PC-3 (cell line): ENCODE measurements at regions not wholly inside any gene's neighbourhood (a gene's known extent, or its start where the extent isn't known, plus 50 kb on each side); places are given as distances from the start of the nearest gene placed in this dataset.

Experiments
- ATAC-seq: fragments of 200-7000 bp; cut with Tn5 transposase; 2 replicates; pipeline ENCODE4 v1.9.1; 2020; ENCODE audit warnings: mild to moderate bottlenecking, moderate library complexity
- BruUV-seq: library from RNA; stranded (reverse); fragments of 400-500 nt; replicated peaks from 2 replicates; lab custom pipeline; 2021; lab: Mats Ljungman, UMichigan
- CTCF ChIA-PET: fragments of 300-600 bp; sonication (Branson Sonifier 250); formaldehyde crosslinking; loops from one replicate; lab custom pipeline; 2022; ENCODE audit warnings: antibody characterized with exemption; lab: Charles Lee
- POLR2A ChIA-PET: fragments of 300-600 bp; sonication (Branson Sonifier 250); formaldehyde crosslinking; loops from one replicate; lab custom pipeline; 2022; ENCODE audit warnings: antibody characterized with exemption; ENCODE audit not compliant: unreplicated experiment; lab: Charles Lee
- DNase-seq: peaks from one replicate; pipeline ENCODE4 v3.0.0-alpha.2; 2015
- H2AFZ ChIP-seq: fragments of 300-600 bp; sonication (generic); 2 replicates; pipeline ENCODE4 v1.6.0; 2016; ENCODE audit warnings: antibody characterized with exemption, low read length
- H3F3A ChIP-seq: fragments of 300-600 bp; sonication (generic); one replicate; pipeline ENCODE4 v1.6.0; 2017; ENCODE audit warnings: antibody characterized with exemption, low read length, control low read depth, mild to moderate bottlenecking; ENCODE audit not compliant: unreplicated experiment
- H3K27ac ChIP-seq: fragments of 300-600 bp; sonication (generic); 2 replicates; pipeline ENCODE4 v1.5.1; 2016; ENCODE audit warnings: mild to moderate bottlenecking, low read length
- H3K27me3 ChIP-seq: fragments of 300-600 bp; sonication (generic); 2 replicates; pipeline ENCODE4 v1.6.1; 2016; ENCODE audit warnings: low read length, mixed read lengths
- H3K36me3 ChIP-seq: fragments of 300-600 bp; sonication (generic); 2 replicates; pipeline ENCODE4 v1.6.1; 2016; ENCODE audit warnings: low read depth, mixed run types, low read length, mixed read lengths
- H3K4me1 ChIP-seq: fragments of 300-600 bp; sonication (generic); 2 replicates; pipeline ENCODE4 v1.5.1; 2016; ENCODE audit warnings: low read length; ENCODE audit not compliant: insufficient read depth
- H3K4me2 ChIP-seq: fragments of 300-600 bp; sonication (generic); 2 replicates; pipeline ENCODE4 v1.6.0; 2016; ENCODE audit warnings: low read length
- H3K4me3 ChIP-seq: fragments of 300-600 bp; sonication (generic); 2 replicates; pipeline ENCODE4 v1.5.1; 2016; ENCODE audit warnings: mild to moderate bottlenecking, low read length, mixed read lengths
- H3K79me2 ChIP-seq: fragments of 300-600 bp; sonication (generic); 2 replicates; pipeline ENCODE4 v1.6.1; 2017; ENCODE audit warnings: low read length, mixed read lengths
- H3K9ac ChIP-seq: fragments of 300-600 bp; sonication (generic); 2 replicates; pipeline ENCODE4 v1.6.0; 2016; ENCODE audit warnings: mild to moderate bottlenecking, low read length
- H3K9me2 ChIP-seq: fragments of 300-600 bp; sonication (generic); replicated peaks from 2 replicates; pipeline ENCODE4 v1.6.1; 2016; ENCODE audit warnings: mixed run types, low read length, mixed read lengths
- H3K9me3 ChIP-seq: fragments of 300-600 bp; sonication (generic); 2 replicates; pipeline ENCODE4 v1.6.1; 2016; ENCODE audit warnings: low read length, mixed read lengths
- H4K20me1 ChIP-seq: fragments of 300-600 bp; sonication (generic); 2 replicates; pipeline ENCODE4 v1.6.1; 2016; ENCODE audit warnings: low read length, mixed read lengths
- EZH2 ChIP-seq: fragments of 300-600 bp; sonication (generic); IDR thresholded peaks from one replicate; pipeline ENCODE4 v1.6.1; 2017; ENCODE audit warnings: antibody characterized with exemption, mild to moderate bottlenecking, low read length; ENCODE audit not compliant: unreplicated experiment
- EZH2phosphoT487 ChIP-seq: fragments of 300-600 bp; sonication (generic); IDR thresholded peaks from 2 replicates; pipeline ENCODE4 v1.6.1; 2018; ENCODE audit warnings: mild to moderate bottlenecking, antibody characterized with exemption, low read length, borderline replicate concordance
- intact Hi-C: fragments of 100-400 bp; cut with micrococcal nuclease; formaldehyde crosslinking; loops from 2 replicates; pipeline ENCODE4 v1.9.0; 2023
- TF ChIP-seq, protein P1 (sequence below): fragments of 300-600 bp; sonication (generic); conservative IDR thresholded peaks from 2 replicates; pipeline ENCODE4 v1.5.1; 2017; ENCODE audit warnings: antibody characterized with exemption, low read depth, mild to moderate bottlenecking, low read length

DNA sequence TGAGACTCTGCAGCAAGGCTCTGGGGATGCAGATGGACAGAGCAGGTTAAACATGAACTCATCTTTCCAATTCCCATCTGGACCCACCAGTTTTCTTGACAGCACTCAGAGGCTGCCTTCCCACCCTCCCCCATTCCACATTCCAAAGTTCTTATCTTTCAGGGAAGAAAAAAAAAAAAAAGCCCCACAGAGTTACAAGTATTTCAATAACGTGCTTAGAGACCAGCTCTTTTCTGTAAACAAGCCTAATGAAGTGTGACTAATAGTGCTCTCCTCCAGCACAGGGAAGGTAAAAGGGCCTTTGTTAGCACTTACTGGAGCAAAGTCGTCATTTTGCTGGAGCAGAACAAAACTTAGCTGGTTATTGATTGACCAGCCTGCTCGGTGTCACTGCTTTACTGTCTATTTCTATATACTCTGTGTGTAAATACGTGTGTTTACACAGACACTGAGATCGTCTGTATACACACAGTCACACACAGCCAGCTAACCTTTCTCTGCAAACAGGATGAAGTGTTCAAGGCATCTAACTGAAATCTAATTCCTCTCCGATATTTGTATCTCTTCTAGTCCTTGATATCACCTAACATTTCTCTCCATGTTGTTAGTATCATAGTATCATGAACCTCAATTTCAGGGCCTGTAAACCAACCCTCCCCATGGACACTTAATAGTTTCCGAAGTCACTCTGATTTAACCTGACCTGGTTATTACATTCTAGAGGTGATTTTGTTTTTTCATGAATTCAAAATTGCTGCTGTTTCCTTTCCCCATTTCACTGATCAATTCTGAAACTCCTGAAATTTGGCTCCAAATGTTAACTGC is 84.9 kb downstream of the ZNF608 start:
- peak overlapping the region; percentile 48 for H3K27ac ChIP-seq
- H3K9ac ChIP-seq, result no peak overlapping the region
- TF ChIP-seq EZH2phosphoT487 (no peak), EZH2 (no peak)
- TF ChIP-seq, protein P1, sequence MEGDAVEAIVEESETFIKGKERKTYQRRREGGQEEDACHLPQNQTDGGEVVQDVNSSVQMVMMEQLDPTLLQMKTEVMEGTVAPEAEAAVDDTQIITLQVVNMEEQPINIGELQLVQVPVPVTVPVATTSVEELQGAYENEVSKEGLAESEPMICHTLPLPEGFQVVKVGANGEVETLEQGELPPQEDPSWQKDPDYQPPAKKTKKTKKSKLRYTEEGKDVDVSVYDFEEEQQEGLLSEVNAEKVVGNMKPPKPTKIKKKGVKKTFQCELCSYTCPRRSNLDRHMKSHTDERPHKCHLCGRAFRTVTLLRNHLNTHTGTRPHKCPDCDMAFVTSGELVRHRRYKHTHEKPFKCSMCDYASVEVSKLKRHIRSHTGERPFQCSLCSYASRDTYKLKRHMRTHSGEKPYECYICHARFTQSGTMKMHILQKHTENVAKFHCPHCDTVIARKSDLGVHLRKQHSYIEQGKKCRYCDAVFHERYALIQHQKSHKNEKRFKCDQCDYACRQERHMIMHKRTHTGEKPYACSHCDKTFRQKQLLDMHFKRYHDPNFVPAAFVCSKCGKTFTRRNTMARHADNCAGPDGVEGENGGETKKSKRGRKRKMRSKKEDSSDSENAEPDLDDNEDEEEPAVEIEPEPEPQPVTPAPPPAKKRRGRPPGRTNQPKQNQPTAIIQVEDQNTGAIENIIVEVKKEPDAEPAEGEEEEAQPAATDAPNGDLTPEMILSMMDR, result no peak
- POLR2A ChIA-PET, result no interaction called here
- 0 out of 2 replicates have a peak overlapping the region, but pooled peaks have one; percentile 8 for H2AFZ ChIP-seq
- no TSS peak for BruUV-seq
- peak overlapping the region; percentile 30; the same call in 1 of the 2 replicates for H3K4me3 ChIP-seq
- ATAC-seq, result peak; percentile 82
- H4K20me1 ChIP-seq, result no peaks in the 10 kb centered on the region
- DNase-seq, result peak; percentile 67
- intact Hi-C loops, result no loop called here
- H3K36me3 ChIP-seq, result no peaks in the 10 kb centered on the region
- no peaks in the 10 kb centered on the region for H3K27me3 ChIP-seq
- CTCF ChIA-PET, result no interaction called here
- peaks cover 29% of the 10 kb centered on the region for H3K4me1 ChIP-seq
- H3K79me2 ChIP-seq, result no peaks in the 10 kb centered on the region
- no peaks in the 10 kb centered on the region for H3K9me3 ChIP-seq
- peak overlapping the region; percentile 62 for H3K4me2 ChIP-seq
- H3K9me2 ChIP-seq, result no peaks in the 10 kb centered on the region
- H3F3A ChIP-seq, result no peaks in the 10 kb centered on the region

DNA sequence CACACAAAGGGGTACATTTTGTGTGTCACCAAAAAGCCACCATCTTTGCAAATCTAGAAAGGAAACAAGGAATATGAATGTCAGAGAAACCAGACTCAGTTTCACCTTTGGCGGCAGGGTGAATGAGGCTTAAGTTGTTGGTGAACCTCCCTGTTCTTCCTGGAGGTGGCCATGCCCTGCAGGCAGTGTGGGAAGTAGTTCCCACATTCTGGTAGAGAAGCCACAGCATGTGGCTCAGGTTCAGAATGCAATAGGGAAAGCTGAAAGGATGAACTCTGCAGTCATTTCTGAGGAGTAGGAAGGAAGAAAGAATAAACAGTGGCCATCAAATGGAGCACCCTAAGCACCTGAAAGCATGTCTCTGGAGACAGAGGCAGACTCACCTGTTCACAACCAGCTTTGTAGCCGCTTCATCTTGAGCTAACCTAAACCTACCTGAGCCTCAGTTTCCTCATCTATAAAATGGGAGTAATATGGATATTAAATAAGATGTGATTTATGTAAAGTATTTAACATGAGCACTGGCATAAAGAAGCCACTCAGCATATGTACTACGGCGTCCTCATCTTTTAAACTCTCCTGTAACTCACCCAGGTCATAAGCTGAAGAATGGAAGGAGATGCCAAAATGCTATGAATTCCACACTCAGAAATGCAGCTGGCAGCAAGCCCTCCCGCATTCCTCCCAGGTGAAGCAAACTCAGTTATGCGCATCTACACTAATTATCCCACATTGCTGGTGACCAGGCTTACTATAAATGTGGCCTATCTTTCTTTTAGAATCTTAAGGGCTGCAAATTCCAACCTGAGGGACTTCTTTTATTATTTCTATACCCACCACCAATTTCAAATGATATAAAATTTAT is 86.0 kb downstream of the ZNF608 start:
- CTCF ChIA-PET, result no interaction called here
- POLR2A ChIA-PET, result no interaction called here
- no peaks in the 10 kb centered on the region for H3K79me2 ChIP-seq
- peak; percentile 67 for DNase-seq
- ATAC-seq, result no peak
- H3K36me3 ChIP-seq, result no peaks in the 10 kb centered on the region
- peak overlapping the region; percentile 62 for H3K4me2 ChIP-seq
- H3K4me1 ChIP-seq, result peaks cover 37% of the 10 kb centered on the region
- no peak overlapping the region for H2AFZ ChIP-seq
- no peaks in the 10 kb centered on the region for H3K27me3 ChIP-seq
- no peak overlapping the region for H3K9ac ChIP-seq
- no peaks in the 10 kb centered on the region for H3K9me3 ChIP-seq
- H3K27ac ChIP-seq, result peak overlapping the region; percentile 48
- H3K9me2 ChIP-seq, result no peaks in the 10 kb centered on the region
- H3K4me3 ChIP-seq, result peak overlapping the region; percentile 30; the same call in 1 of the 2 replicates
- TF ChIP-seq, protein P1, result no peak
- no peak for TF ChIP-seq EZH2phosphoT487
- no peak for TF ChIP-seq EZH2
- no peaks in the 10 kb centered on the region for H4K20me1 ChIP-seq
- H3F3A ChIP-seq, result no peaks in the 10 kb centered on the region
- no TSS peak for BruUV-seq
- intact Hi-C loops, result no loop called here
